ENCODE measurements at regions not wholly inside any gene's neighbourhood (a gene's known extent, or its start where the extent isn't known, plus 50 kb on each side); places are given as distances from the start of the nearest gene placed in this dataset.

DNA sequence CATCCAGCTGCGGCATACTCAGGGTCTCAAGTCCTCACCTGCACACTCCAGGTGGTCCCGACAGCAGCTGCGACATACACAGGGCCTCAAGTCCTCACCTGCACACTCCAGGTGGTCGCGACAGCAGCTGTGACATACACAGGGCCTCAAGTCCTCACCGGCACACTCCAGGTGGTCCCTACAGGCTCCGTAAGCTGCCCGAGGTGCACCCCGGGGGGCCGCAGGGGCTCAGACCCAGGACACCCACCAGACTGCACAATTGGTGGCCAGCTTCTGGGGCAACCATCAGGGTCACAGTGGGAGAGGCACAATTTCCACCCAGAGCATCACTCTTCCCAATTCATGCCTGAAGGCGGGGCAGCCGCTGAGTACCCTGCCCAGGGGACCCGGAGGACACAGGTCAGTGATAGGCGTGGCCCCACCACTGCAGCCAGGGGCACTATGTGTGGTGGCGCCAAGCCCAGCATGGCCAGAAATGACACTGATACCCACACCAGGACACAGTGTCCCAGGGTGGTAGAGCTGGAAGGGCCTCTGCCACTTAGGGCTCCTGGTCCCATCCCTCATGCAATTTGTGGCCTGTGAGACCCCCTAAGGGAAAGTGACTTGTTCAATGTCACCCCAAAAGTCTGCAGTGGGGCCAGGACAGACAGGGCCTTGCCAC, 57.5 kb upstream of the ZNF469 start:
- DNase-seq = no peak

DNA sequence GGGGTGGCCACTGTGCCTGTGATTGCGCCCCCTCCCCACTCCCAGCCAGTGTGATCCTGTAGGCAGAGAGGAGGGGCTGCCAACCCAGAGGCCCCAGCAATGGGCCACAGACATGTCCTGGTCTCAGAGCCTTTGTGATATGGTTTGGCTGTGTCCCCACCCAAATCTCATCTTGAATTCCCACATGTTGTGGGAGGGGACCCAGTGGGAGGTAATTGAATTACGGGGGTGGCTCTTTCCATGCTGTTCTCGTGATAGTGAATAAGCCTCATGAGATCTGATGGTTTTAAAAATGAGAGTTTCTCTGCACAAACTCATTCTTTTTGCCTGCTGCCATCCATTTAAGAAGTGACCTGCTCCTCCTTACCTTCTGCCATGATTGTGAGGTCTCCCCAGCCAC, 56.8 kb upstream of the ZNF469 start:
- DNase-seq = no peak

DNA sequence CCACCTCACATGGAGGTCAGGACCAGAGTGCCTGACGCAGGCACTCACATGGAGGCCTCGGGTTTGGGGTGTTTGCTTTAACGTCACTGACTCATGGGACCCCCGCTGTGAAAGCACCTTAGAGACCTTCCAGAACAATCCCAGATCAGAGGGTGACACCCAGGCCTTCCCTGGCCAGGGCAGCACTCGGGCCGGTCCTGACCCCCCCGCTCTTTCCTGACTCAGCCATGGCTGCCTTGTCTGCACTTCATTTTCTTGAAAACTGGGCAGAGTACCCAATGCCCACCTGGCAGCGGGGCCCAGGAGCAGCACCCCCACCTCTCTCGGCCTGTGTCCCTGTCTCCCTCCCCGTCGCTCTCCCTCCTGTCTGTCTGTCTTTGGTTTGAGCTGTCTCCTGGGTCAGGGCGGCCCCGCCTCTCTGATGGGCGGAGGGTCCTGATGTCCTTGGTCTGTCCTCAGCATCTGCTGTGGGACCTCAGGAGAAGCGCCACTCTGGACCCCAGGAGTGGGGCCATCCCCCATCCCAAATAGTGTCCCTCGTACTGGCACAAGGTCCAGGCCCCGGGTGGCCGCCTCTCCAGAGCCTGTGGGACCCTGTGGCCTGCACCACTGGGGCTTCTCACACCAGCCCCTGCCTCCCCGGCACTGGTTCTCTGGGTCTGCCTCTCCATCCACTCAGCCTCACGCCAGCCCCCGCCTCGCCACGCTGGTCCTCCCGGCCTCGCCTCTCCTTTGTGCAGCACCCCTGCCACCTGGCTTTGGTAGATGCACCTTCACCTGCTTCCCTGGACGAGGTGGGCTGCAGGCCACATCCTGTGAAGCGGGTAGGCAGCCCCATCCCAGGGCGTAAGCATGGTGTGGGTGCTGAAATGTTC, 55.9 kb upstream of the ZNF469 start:
- no peak for DNase-seq

DNA sequence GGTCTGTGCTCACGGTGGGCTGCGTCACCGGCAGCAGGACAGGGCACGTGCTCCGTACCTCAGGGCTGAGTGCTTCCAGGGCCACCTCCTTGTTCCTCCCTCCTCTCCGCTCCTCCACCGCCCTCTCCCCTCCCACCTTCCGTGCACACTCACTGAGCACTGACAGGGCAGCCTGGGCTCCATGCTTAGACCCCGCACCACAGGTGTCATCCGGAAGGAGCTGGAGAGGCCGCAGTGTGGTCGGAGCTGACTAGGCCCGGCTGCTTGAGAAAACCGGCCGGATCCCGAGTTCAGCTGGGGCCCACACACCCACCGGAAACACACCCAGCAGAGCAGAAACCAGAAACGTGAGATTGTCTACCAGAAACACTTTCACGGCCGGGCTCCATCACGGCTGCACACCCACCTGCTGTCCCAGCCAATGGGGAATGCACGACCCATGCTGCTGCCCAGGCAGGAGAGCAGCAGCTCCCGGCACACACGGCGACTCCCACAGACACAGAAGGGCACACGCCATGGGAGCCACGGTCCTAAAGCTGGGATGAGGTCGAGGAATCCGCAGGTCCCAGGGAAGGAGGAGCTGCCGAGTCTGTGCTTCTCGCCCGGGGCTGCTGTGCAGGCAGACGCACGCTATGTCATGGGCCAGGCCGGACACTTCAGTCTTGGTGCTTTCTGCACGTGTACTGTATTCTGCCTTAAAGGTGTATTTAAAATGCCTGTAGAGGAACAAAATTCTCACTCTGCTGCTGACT, 55.0 kb upstream of the ZNF469 start:
- DNase-seq = no peak

DNA sequence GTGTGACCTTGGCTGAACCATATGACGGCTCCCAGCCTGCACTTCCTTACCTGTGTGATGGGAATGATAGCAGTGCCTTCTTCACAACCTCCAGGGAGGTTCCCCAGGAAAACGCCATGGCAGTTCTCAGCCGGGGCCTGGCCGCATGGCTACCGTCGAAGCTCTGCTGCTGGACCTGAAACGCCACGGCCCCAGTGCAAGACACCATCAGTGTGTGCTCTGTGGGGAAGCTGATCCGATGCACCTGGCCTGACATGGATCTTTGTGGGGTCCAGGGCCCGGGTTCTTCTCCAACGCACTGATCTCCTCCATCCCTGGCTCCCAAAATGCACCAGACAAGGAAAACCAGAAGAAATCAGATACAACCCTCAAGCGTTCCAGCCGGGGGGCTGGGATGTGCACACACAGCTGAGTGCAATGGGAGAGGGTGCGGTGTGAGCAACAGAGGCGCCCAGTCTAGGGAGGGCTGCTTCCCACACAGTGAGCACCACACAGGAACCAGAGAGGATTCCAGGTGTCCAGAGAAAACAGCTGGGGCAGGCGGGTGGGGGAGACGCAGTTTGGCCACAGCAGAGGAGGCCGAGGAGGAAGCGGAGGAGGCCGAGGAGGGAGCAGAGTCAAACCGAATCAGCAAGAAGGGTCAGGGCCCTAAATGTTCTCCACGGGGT, 54.3 kb upstream of the ZNF469 start:
- DNase-seq = no peak

DNA sequence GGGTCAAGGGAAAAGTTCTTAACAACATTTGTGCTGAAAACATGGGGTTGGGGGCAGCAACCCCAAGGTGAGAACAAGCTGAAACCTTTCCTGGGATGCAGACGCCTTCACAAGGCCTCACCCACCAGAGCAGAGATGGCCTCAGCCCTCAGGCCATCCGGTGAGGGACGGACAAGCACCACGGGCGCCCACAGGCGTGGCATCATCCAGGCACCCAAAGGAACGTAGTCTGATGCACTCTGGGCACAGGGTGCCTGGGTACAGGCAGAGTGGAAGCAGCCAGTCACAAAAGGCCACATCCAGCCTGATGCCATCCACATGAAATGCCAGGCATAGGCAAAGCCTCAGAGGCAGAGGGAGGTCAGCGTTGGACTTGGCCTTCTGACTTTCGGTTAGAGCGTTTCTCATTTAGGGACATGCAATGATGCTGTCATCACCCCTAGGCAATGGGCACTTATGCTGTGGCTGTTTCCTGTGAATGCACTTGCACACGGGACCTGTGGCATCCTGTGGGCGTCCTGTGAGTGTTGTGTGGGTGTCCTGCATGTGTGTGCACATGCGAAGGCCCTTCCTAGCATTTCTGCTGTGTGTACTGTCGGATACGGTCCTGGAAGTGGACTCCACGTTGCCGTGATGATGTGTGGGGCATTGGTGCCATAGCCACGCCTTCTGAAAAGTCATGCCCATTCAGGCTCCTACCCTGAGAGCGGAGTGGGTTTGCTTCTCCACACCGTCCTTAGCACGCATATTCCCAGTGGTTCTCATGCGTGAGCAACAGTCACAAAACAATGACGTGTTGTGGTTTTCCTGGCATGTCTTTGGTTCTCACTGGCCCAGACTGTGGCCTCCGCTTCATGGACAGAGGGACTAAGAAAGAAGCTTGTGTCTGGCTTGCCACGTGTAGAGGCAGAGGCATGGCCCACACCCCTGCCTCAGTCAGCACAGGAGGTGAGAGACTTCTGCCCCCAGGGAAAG, 52.7 kb upstream of the ZNF469 start:
- no peak for DNase-seq

DNA sequence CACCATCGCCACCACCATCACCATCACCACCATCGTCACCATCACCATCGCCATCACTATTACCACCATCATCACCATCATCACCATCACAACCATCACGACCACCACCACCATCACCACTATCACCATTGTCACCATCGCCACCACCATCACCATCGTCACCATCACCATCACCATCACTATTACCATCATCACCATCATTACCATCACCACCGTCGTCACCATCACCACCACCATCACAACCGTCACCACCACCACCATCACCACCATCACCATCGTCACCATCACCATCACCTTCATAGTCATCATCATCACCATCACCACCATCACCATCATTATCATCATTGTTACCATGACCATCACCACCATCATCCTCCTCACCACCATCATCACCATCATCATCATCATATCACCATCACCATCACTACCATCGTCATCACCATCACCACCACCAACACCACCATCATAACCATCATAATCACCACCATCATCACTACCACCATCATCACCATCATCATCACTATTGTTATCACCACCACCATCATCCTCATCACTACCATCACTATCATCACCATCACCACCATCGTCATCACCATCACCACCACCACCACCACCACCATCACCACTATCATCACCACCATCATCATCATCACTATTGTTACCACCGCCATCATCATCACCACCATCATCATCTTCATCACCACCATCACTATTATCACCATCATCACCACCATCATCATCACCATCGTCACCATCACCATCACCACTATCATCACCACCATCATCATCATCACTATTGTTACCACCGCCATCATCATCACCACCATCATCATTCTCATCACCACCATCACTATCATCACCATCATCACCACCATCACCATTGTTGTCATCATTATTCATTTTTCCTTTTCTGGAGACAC, 51.5 kb upstream of the ZNF469 start:
- no peak for DNase-seq

DNA sequence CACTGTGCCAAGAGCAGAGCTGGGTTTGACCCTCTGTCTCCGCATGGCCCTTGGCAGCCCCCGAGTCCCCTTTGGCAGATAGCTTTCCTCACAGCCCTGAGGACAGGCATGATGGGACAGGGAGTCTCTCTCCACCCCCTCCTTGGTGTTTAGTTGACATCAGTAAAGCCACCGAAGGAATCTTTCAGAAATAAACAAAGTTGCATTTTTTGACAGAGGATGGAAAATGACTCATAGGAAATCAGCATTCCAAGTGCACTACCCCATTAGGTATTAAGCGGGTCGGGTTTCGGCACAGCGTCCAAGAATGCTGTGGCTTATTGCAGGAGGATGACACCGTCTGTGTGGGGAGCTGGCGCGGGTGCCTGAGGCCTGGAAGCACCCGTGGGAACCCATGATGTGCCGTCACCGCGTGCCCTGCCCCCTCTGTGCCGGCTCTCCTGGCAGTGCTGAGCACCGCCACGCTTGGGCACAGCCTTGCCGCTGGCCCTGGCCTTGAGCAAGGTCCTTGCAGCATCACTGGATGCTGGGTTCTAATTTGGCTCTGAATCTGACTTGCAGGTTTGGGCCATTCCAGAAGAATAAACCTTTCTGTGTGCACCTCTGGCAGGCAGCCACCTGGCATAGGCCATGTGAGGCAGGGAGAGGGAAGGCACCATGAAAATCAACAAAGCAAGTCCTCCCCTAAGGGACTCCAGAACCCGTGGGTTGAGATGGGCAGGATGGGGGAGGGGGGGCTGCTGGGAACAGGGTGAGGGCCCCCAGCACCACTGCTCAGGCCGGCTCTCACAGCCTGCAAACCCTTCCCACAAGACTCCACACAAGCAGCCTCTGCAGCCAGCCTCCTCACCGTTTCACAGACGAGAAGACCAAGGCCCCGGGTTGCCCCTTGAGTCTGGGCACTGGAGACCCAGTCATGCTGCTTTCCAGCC, 50.5 kb upstream of the ZNF469 start:
- DNase-seq = peak; percentile 88

DNA sequence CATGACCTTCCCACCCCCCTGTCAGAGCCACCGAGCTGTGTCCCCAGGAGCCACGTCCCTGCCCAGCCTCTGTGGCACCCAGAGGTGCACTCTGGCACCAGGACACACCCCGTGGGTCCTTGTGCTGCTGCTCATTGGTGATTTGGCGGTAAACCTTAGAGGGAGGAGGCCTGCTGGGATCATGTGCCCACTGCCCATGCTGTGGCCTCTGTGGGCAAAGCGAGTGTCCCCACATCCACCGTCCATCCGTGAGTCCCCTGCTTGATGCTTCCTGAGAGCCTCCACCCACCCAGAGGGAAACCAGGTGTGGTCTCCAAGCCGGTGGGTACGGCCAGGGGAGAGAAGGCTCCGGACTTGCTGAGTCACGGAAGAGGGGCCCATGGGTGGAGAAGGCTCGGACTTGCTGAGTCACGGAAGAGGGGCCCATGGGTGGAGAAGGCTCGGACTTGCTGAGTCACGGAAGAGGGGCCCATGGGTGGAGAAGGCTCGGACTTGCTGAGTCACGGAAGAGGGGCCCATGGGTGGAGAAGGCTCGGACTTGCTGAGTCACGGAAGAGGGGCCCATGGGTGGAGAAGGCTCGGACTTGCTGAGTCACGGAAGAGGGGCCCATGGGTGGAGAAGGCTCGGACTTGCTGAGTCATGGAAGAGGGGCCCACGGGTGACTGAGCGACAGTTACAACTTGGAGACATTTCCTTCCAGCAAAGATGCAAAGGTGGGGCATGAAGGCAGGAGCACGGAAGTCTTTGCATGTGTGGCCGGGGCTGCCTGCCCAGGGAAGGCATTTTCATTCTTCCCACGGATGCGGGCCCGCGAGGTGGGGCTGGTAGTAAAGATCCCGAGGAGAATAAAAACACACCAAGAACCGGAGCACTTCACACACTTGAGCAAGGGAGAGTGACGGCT, 49.6 kb upstream of the ZNF469 start:
- peak; percentile 36 for DNase-seq

Measured in T1000 (cell line).